HG02981 (cell line): ENCODE measurements at regions not wholly inside any gene's neighbourhood (a gene's known extent, or its start where the extent isn't known, plus 50 kb on each side); places are given as distances from the start of the nearest gene placed in this dataset.
"Not testable (repeated sequence)": the region's sequence is repeated elsewhere in the genome, so short reads cannot be mapped to it uniquely, and the experiment has no call there.

Experiments used
- ATAC-seq: cut with Tn5 transposase; IDR thresholded peaks from one replicate; pipeline ENCODE4 v1.9.1; 2021; ENCODE audit warnings: mild to moderate bottlenecking, moderate library complexity; ENCODE audit not compliant: unreplicated experiment

DNA sequence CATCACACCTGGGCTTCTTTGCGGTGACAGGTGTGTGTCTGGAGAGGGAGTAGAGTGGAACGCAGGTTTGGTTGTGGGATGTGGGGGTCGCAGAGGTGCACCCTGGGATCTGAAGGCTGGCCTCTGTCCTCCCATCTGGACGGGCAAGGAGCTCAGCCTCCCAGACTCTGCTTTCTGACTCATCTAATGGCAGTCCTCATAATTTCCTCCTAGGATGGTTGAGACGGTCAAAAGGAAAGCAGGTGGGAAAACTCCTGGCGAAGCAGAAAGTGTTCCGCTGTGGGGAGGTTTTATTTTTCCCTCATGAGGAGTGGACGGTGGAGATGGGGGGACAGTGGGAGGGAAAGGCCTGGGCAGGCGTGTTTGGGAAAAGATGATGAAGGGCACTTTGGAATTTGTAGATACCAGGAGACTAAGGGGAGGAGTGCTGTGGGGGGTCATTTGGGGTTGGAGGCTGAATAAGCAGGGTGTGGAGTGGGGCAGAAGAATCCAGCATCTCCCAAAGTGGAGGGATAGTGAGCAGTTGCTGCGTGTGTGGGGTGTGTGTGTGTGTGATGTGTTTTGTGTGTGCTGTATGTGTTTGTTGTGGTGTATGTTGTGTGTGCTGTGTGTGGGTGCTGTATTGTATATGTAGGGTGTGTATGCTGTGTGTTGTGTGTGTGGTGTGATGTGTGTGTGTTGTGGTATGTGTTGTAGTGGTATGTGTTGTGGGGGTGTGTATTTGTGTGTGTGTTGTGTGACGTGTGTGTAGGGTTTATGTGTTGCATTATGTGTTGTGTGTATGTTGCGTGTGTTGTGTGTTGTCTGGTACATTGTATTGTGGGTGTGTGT lies 97.2 kb upstream of the PODXL start:
- no peak for ATAC-seq

DNA sequence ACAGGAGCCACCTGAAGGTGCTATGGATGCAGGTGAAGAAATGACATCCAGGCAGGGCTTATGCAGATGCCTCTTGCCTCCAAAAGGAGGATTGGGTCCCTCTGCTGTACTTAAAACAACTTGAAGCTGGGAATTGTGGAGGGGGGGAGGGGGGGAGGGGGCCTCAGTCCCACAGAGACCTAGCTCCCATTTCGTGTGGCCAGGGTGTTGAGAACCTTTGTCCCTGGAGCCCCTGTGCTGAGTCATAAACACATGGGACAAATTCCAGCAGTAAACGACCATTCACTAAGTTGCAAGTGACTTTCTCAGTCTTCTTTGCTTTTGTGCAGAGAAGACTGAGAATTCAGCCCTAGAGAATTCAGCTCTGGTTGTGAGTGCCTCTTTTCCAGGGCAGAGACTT lies 96.5 kb upstream of the PODXL start:
- no peak for ATAC-seq

DNA sequence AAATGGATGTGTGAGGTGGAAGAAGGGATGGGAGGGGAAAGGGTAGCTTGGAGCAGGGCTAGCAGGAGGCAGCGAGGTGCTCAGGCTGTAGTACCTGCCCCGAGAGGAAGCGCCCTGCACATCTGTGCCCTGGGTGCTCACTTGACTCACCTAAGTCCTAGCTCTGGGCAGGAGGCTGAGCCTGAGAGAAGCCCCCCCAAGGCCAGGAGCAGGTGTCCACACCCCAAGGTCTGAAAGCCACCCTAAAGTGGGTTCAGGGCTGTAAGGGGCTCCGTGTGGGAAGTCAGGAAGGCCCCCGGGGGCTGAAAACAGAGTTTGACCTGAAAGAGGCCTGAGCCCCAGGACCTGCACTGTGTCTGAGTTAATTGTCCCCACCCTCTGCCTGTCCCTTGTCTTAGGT lies 95.8 kb upstream of the PODXL start:
- ATAC-seq, result no peak

DNA sequence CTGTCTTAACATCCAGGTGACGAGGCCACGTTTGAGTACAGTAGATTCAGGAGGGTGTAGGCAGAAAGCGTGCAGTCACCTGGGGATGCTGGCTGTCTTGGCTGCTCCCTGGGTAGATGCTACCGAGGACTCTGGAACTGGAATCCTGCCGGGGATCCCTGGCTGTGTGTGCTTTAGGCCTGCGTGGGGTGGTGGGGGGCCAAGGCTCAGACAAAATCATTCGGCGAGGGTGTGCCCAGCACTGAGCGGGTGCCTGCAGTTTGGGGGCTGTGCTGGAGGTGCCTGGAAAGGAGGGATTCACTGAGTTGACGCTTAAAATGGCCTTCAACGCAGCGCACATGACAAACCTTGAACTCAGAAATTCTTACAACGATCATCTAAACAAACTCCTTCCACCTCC lies 93.5 kb upstream of the PODXL start:
- no peak for ATAC-seq

DNA sequence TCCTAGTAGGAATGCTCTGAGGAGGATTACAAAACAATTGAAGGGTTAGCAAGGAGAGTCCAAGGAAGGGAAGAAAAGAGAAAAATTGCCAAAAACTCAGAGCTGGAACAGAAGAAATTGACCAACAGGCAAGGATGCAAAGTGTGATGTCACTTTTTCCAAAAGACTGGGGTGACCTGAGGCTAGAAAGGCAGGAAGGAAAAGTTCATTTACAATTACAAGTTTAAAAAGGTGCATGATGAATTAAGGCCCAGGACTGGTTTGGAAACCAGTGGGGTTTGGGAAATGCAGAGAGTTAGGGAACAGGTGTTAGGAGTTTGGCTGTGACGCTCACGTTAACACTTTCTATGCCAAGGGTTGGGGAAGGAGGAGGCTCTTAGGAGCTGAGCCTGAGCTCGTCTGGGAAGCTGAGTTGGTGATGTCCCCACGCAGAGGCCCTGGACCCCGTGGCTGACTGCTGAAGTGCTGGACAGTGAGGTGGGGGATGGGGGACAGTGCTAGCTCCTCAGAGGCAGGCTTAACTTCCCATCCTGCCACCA lies 92.6 kb upstream of the PODXL start:
- no peak for ATAC-seq

DNA sequence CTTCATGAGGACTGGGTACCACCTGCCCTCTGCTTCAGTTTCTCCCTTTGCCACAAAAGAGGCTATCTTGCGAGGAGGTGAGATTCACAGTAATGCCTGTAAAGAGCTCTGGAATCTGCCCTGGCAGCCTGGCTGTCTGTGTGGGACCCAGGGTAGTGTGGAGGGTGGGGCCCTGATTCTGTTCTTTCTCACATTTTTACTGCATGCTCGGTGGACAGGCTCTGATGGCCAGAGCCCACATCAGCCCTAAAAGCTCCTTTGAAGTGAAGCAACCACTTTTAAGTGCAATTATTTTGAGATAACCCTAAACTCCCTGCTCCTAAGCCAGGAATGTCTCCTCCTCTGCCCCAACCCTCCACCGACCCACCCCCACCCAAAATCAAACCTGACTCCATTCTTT lies 92.1 kb upstream of the PODXL start:
- ATAC-seq, result no peak

DNA sequence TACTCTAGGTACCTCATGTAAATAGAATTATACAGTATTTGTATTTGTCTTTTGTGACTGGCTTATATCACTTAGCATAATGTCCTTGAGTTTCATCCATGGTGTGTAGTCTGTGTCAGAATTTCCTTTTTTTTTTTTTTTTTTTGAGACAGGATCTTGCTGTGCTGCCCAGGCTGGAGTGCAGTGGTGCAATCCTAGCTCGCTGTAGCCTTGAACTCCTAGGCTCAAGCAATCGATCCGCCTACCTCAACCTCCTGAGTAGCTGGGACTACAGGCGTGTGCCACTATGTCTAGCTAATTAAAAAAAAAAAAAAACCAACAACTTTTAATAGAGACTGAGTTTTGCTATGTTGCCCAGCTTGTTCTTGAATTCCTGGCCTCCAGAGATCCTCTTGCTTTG lies 89.8 kb upstream of the PODXL start:
- ATAC-seq, result no peak

DNA sequence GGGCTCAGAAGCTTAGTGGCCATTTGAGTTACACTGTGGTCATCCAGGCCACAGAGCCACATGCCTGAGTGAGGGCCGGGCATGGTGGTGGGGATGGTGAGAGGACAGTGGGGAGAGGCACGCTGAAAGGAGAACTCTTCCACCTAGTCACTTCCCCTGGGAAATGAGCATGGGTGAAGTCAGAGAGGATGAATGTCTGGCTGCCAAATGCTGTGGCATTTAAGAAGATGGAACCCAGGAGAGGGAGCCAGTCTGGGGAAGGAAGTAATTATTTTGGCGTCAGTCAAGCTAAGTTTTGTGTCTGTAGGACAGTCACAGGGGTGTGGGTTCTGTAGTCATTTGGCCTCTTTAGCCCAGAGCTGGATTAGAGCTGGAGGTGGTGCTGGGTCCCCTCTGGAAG lies 86.0 kb upstream of the PODXL start:
- ATAC-seq, result no peak

DNA sequence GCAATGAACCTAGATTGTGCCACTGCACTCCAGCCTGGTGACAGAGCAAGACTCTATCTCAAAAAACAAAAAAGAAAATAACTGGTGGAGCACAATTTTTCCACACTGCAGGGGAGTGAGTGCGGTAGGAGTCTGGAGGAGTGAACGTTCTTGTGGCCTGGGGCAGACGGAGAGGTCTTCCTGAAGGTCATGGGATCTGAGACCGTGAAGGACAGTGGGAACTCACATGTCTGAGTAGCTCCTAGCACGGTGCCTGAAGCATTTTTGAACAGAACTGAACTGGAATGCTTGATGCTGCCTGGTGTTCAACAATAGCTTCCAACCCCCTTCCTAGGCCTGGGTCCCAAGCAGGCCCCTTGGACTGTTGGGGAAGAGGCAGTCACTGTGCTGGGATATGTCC lies 84.3 kb upstream of the PODXL start:
- ATAC-seq, result no peak

DNA sequence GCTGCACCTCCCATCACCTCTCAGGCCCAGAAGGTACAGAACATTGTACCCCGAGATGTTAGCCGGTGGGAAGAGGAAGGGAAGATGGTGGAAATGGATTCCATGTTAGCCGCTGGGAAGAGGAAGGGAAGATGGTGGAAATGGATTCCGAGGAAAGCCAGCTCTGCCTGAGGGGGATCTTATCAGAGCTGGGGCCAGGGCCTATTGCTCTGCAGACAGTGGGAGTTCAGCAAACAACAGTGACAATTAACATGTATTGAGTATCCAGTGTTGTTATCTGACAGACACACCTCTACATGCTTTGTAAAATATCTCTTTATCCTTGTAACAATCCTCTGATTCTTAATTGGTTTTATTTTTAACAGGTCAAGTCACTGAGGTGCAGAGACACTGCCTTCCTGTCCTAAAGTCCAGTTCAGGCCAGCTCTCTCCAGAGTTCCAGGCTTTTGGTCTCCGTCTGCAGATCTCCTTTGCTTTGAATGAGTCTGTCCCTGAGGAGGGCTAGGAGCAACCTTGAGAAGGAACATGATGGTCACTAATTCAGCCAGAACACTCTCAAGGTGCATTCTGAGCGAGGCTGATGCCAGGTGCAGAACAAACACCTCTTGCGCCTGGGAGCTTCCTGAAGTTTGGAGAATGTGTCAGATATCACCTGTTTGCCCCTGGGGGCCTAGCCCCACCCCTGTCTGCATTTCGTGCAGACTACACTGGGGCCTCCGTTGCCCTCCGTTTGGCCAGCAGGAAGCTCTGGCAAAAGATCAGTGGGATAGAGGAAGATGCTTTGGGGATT lies 82.4 kb upstream of the PODXL start:
- no peak for ATAC-seq

DNA sequence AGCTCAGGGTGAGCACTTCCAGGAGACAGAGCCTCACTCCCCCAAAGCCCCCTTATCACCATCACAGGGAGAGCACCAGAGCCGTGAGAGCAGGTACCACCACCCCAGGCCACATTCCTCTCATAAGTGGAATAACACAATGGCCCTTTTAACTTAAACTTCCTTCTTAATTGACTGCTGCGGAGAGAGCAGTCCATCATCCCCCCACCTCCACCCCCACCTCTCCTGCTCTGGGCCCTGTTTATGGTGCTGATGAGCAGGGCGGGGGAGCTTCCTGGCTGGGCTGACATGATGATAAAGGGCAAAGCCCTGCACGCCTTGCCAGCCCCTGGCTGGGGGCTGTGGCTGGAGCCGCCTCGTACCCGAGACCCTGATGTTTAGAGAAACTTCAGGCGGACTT lies 81.4 kb upstream of the PODXL start:
- ATAC-seq, result no peak

DNA sequence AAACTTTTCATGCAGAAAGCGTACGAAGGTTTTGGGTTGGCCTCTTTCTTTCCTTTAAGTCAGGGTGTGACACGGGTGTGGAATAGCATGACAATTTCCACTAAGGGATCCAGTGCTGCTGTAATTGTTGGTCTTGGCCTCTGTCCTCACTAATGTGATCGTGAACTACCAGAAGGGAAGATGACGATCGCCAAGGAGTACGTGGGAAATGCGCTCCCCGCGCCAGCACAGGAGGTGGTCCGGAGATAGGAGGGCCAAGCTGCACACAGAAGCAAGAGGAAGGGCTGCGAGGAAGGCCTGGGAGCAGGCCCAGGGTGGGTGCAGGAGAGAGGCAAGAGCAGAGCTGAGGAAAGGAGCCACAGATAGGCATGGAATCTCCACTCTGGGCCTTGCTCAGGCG lies 79.7 kb upstream of the PODXL start:
- ATAC-seq, result no peak

DNA sequence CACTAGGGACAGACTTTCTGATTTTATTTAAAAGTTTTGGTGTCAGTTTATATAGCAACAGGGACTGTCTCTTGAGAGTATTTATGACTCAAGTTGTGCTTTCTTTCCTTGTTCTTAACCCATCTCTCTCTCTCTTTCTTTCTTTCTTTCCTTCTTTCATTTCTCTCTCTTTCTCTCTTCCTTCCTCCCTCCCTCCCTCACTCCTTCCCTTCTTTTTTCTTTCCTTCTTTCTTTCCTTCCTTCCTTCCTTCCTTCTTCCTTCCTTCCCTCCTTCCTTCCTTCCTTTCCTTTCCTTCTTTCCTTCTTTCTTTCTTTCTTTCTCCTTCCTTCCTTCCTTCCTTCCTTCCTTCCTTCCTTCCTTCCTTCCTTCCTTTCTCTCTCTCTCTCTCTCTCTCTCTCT lies 77.8 kb upstream of the PODXL start:
- not testable (repeated sequence) for ATAC-seq

DNA sequence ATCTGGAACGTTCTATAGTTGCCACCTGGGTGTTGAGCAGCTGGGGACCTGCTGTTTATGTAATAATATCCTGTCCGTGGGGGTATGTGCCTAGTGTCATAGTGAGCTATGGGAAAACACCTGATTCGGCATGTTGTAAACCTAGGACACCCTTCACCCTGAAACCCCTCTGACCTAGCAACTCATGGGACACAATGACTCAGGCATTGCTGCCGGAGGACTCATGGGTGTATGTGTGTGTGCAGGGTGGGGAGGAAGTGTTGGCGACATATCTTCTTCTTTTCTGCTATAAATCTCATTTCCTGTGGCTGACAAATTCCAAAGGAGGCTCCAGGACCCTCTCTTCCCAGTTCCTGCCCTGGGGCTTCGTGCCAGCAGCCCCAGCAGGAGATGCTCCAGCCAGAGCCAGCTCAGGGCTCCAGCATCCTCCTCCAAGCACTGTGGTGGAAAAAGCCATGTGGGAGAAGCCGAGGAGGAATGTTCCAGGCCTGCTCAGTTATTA lies 77.0 kb upstream of the PODXL start:
- no peak for ATAC-seq

DNA sequence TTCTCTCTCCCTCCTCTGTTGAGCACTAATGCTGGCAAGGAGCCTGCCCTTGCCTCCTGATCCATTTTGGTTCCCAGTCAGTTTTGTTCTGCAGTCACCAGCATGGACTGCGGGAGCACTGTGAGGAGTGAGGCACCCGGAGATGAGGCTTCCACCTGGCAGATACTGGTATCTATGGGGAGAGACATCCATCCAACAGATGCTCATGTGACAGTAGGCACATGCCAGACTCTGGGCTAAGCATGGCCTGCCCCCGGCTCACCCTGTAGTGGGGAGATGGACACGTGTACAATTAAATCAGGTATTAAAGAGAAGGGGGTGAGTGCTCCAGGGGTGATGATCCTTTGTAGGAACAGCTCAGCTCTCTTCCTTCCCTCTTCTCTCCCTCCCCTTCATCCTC lies 74.0 kb upstream of the PODXL start:
- ATAC-seq, result no peak

DNA sequence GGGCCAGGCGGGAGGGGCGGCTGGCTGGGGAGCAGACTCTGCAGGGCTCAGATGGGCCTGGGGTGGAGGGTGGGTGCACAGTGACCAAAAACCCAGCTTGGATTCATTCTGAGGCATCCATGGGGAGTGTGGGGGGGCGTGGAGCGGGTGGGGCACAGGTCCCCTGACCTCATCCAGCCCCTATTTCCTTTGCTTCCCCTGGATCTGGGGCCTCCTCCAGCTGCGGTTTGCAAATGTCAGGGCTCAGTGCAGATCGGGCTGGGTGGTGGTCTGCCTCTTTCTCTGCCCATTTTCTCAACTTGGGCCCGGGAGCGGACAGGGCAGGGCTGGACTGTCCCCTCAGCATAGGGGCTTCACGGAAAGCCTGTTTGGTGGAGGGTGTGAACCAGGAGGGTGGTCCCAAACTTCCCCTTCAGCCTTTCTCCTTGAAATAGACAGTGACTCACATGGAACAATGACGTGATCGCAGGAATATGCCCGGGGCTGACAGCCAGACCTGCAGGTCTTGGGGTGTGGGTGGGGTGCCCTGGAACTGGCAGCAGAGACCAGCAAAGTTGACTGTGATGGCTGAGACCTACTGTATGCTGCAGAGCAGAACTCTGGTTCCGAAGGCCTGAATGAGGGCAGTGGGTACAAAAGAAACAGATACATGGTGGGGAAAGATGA lies 72.9 kb upstream of the PODXL start:
- no peak for ATAC-seq

DNA sequence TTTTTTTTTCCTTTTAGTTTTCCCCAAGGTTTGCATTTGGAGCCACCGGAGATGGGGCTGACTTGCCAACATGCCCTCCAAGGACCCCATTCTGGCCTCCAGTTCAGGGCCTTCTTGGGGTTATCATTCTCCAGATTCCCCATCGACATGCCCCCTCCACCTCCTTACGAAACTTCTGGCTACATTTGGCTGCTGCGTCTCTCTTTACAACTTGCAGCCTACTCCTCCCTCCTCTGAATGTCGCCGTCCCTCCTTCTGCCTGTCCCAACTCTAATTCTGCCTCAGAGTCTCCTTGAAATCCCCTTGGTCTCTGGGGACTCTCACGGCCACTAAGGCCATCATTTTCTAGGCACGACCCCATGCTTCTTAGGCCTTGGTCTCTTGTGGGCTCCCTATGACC lies 72.2 kb upstream of the PODXL start:
- ATAC-seq, result no peak

DNA sequence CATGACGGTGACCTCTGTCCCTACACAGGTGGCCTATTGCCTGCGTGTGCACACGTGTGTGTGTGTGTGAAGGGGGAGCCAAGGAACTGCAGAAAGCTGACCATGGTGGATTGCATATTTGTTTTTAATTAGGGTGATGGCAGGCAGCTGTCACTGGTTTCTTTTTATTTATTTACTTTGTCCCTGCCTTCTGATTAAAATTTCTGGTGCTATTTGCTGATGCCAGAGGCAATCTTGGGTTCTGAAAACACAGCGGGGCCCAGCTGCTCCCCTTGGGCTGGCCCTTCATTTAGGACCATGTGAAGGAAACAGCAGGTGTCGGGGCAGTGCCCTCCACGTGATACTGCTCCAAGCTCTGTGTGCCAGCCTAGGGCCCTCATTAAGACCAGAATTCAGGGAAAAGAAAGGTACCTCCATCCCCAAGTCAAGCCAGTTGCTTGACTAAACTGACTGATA lies 71.3 kb upstream of the PODXL start:
- ATAC-seq, result no peak

DNA sequence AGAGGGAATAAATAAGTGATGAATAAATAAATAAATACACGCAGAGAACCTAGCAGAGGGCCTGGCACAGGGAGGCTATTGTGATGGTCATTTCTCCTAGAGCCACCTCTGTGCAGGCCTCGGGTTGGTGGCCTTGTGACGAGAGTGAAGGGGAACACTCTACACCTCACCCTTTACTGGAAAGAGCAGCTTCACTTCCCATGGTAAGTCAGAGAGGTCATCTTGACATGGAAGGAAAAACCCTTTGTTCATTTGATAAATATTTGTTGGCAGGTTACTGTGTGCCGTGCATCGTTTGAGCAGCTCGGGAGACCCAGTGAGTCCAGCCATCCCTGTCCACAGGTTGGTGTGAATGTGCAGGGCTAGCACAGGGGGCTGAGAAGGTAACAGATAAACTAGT lies 70.2 kb upstream of the PODXL start:
- ATAC-seq, result no peak

DNA sequence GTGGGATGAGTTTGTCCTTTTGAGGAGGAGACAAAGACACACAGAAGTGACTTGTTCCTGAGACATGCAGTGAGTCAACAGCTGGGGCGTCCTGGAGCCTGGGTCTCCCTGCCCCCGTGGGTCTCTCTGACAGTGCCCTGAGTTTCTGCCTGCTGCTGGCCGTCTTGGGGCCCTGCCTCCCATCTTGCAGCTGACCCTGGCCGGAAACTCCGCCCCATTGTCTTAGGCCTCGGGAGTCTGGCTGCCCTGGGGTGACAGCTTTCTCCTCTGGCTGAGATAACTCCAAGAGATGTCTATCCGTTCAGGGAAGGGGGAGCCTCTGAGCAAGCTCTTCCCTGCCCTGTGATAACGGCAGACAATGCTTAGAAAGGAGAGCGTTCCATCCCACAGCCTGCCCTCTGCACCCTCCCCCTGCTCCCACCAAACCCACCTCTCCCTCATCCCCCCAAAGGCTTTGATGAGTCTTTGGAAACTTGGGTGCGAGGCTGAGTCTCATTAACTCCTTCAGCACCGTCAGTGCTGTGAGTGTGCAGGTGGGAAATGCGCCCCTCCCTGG lies 69.5 kb upstream of the PODXL start:
- no peak for ATAC-seq

DNA sequence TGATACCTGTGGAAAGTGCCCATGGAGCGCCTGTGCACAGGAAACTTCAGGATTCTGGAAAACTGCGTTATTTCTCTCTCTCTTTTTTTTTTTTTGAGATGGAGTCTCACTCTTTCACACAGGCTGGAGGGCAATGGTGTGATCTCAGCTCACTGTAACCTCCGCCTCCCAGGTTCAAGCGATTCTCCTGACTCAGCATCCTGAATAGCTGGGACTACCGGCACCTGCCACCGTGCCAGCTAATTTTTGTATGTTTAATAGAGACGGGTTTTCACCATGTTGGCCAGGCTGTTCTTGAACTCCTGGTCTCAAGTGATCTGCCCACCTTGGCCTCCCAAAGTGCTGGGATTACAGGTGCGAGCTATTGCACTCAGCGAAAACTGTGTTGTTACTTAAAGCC lies 68.9 kb upstream of the PODXL start:
- ATAC-seq, result not testable (repeated sequence)
